Keratinocyte (primary cell): ENCODE measurements at regions not wholly inside any gene's neighbourhood (a gene's known extent, or its start where the extent isn't known, plus 50 kb on each side); places are given as distances from the start of the nearest gene placed in this dataset.

Source experiments
- CTCF ChIP-seq, 3 experiments: IDR thresholded peaks in 1 of 3; conservative IDR thresholded peaks in 1 of 3; optimal IDR thresholded peaks in 1 of 3; 2 replicates in 2 of 3; 3 replicates in 1 of 3; pipeline versions ENCODE3 to v1.5.1; 2011; ENCODE audit warnings: low read length in 3 of 3, mild to moderate bottlenecking in 3 of 3, moderate library complexity in 2 of 3, control low read depth in 1 of 3, inconsistent platforms in 1 of 3; ENCODE audit not compliant: insufficient read depth in 2 of 3; ENCODE audit errors: extremely low read depth in 1 of 3
- EZH2 ChIP-seq: IDR thresholded peaks from one replicate; pipeline ENCODE4 v1.6.1; 2012; ENCODE audit warnings: inconsistent platforms, mild to moderate bottlenecking, low read length, moderate library complexity

DNA sequence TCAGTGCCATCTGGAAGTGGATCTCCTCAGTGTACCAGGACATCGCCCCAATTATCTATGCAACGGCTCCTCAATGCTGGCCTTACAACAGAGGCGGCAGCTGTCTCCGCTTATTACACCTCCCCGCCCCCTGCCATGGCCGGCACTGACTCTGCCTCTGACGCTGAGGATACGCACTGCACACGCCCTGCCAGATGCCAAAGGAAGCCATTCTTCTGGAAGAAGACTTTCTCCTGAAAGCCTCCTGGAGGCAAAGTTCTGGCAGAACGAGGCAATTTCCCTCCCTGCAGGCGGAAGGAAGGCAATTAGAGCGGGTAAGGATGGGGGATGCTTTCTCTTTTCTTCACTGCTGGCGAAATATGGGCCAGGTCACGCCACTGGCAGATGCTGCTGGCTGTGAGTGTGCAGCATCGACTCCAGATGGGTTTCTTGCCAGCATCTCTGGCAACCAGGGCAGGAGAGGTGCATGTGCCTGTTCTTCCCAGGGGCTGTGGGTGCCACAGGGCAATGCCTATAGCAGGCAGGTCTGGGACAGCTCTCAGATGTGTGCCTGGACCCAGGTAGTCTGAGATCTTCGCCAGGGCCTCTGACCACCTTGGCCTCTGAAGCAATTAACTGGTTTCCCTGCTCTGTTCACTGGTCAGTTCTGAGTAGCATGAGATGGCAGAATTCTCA lies 62.2 kb upstream of the MRPS22 start:
- TF ChIP-seq CTCF (optimal IDR thresholded peaks at IDR 0.05 in 1 of 3, IDR thresholded peaks at IDR 0.05 in 1 of 3, conservative IDR thresholded peaks at IDR 0.05 in 1 of 3; ENCODE audit: extremely low read depth in 1 of 3, insufficient read depth in 2 of 3, low read length in 3 of 3) (no peak), EZH2 (no peak)
